ENCODE measurements at regions not wholly inside any gene's neighbourhood (a gene's known extent, or its start where the extent isn't known, plus 50 kb on each side); places are given as distances from the start of the nearest gene placed in this dataset.

DNA sequence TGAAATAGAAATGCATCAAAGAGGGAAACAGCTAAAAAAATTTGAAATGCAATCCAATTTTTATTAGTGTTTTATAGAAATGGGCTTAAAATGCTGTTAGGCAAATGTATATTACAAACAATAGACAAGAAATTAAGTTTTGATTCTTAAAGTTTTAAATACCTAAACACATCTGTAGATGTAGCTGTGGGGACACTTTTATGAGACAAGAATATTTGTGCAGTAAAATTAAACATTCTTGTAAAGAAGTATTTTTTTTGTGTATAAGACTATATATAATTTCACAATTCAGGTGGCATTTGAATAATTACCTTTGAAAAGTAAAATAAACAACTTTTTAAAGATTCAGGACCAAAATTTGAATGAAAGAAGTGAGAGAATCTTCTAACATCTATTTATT lies 1015.9 kb downstream of the REEP3 start:
- TF ChIP-seq EZH2 (IDR thresholded peaks at IDR 0.05; ENCODE audit: borderline replicate concordance, low read depth, low read length, poor library complexity, severe bottlenecking), result no peak
- TF ChIP-seq, protein P1, sequence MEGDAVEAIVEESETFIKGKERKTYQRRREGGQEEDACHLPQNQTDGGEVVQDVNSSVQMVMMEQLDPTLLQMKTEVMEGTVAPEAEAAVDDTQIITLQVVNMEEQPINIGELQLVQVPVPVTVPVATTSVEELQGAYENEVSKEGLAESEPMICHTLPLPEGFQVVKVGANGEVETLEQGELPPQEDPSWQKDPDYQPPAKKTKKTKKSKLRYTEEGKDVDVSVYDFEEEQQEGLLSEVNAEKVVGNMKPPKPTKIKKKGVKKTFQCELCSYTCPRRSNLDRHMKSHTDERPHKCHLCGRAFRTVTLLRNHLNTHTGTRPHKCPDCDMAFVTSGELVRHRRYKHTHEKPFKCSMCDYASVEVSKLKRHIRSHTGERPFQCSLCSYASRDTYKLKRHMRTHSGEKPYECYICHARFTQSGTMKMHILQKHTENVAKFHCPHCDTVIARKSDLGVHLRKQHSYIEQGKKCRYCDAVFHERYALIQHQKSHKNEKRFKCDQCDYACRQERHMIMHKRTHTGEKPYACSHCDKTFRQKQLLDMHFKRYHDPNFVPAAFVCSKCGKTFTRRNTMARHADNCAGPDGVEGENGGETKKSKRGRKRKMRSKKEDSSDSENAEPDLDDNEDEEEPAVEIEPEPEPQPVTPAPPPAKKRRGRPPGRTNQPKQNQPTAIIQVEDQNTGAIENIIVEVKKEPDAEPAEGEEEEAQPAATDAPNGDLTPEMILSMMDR (conservative IDR thresholded peaks at IDR 0.05; ENCODE audit: low read depth, low read length), result no peak
- intact Hi-C loops (cut with micrococcal nuclease; ENCODE audit: unreplicated experiment), result no loop called here
- POLR2A ChIA-PET (ENCODE audit: low non-redundant PET), result no interaction called here

DNA sequence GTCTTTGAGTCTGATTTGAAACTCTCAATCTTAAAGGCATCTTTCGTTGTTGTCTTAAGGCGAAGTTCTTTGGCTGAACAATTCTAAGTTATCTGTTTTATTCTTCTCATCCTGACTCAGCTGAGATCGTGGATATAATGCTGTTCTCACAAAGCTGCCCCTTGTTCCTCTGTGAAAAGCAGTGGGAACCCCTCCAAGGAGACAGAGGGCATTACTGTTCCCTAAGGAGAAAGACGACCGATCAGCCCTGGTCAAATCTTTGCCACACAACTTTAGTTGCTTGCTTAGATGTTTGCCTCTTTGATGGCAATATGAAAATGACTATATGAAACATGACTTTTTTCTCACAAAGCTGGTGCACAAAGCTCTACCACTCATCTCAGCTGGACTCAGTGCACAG lies 1016.7 kb downstream of the REEP3 start:
- DNase-seq (ENCODE audit: low spot score), result no peak
- POLR2A ChIA-PET (ENCODE audit: low non-redundant PET), result no interaction called here
- CTCF ChIA-PET, result no interaction called here
- H3K9me3 ChIP-seq (ENCODE audit: low read depth, low read length, poor library complexity, severe bottlenecking), result no peaks in the 10 kb centered on the region
- no peak for TF ChIP-seq EZH2 (IDR thresholded peaks at IDR 0.05; ENCODE audit: borderline replicate concordance, low read depth, low read length, poor library complexity, severe bottlenecking)
- TF ChIP-seq, protein P1 (conservative IDR thresholded peaks at IDR 0.05; ENCODE audit: low read depth, low read length), result no peak
- intact Hi-C loops (cut with micrococcal nuclease; ENCODE audit: unreplicated experiment), result no loop called here
- H3K4me1 ChIP-seq (ENCODE audit: insufficient read depth, low read length, poor library complexity, severe bottlenecking), result no peaks in the 10 kb centered on the region
- H3K4me3 ChIP-seq (ENCODE audit: low read depth, low read length, poor library complexity, severe bottlenecking), result no peak overlapping the region
- BruUV-seq (replicated peaks), result no TSS peak
- H3K27me3 ChIP-seq (replicated peaks; ENCODE audit: insufficient read depth, low read depth, low read length, poor library complexity), result no peaks in the 10 kb centered on the region
- no peaks in the 10 kb centered on the region for H3K36me3 ChIP-seq (ENCODE audit: insufficient read depth, low read length, poor library complexity, severe bottlenecking)
- no peak overlapping the region for H3K27ac ChIP-seq (ENCODE audit: low read depth, low read length, poor library complexity, severe bottlenecking)

More for the DNA sequence above, 1015.9 kb downstream of the REEP3 start:
- Histone ChIP-seq H3K27me3 (replicated peaks; ENCODE audit: insufficient read depth, low read depth, low read length, poor library complexity) (no peaks in the 10 kb centered on the region), H3K36me3 (ENCODE audit: insufficient read depth, low read length, poor library complexity, severe bottlenecking) (no peaks in the 10 kb centered on the region), H3K9me3 (ENCODE audit: low read depth, low read length, poor library complexity, severe bottlenecking) (no peaks in the 10 kb centered on the region), H3K4me1 (ENCODE audit: insufficient read depth, low read length, poor library complexity, severe bottlenecking) (no peaks in the 10 kb centered on the region), H3K4me3 (ENCODE audit: low read depth, low read length, poor library complexity, severe bottlenecking) (no peak overlapping the region), H3K27ac (ENCODE audit: low read depth, low read length, poor library complexity, severe bottlenecking) (no peak overlapping the region)
- CTCF ChIA-PET, result no interaction called here
- BruUV-seq (replicated peaks), result no TSS peak
- no peak for DNase-seq (ENCODE audit: low spot score)

DNA sequence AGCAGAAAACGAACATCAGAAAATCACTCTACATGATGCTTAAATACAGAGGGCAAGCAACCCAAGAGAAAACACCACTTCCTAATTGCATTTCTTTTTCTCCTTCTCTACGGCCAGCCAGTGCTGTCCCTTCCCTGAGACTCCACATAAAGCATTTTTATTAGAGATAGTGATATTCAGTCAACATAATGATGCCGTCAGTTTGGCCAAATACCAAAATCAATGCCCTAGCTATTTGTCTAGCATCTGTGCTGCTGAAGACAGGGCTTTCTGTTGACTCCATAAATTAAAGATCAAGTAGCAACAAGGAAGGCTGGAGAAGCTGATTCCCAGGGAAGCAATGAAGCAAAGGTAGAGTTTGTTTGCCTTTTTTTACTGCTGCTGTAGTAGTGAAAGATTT lies 1024.9 kb downstream of the REEP3 start:
- H3K27ac ChIP-seq (ENCODE audit: low read depth, low read length, poor library complexity, severe bottlenecking), result no peak overlapping the region
- ChIA-PET POLR2A (ENCODE audit: low non-redundant PET) (no interaction called here), CTCF (no interaction called here)
- intact Hi-C loops (cut with micrococcal nuclease; ENCODE audit: unreplicated experiment), result no loop called here
- no peak overlapping the region for H3K4me3 ChIP-seq (ENCODE audit: low read depth, low read length, poor library complexity, severe bottlenecking)
- H3K36me3 ChIP-seq (ENCODE audit: insufficient read depth, low read length, poor library complexity, severe bottlenecking), result no peaks in the 10 kb centered on the region
- H3K9me3 ChIP-seq (ENCODE audit: low read depth, low read length, poor library complexity, severe bottlenecking), result no peaks in the 10 kb centered on the region
- no TSS peak for BruUV-seq (replicated peaks)
- no peaks in the 10 kb centered on the region for H3K27me3 ChIP-seq (replicated peaks; ENCODE audit: insufficient read depth, low read depth, low read length, poor library complexity)
- H3K4me1 ChIP-seq (ENCODE audit: insufficient read depth, low read length, poor library complexity, severe bottlenecking), result no peaks in the 10 kb centered on the region
- TF ChIP-seq, protein P1 (conservative IDR thresholded peaks at IDR 0.05; ENCODE audit: low read depth, low read length), result no peak
- DNase-seq (ENCODE audit: low spot score), result no peak

All from A673 (cell line).